HepG2 (cell line): ENCODE measurements at regions not wholly inside any gene's neighbourhood (a gene's known extent, or its start where the extent isn't known, plus 50 kb on each side); places are given as distances from the start of the nearest gene placed in this dataset.

Experiments
- ATAC-seq: fragments of 200-7000 bp; cut with Tn5 transposase; 3 replicates; pipeline ENCODE4 v1.9.1; 2020; ENCODE audit warnings: mild to moderate bottlenecking, moderate library complexity
- BruUV-seq: library from RNA; stranded (reverse); fragments of 400-500 nt; replicated peaks from 2 replicates; lab custom pipeline; 2021; lab: Mats Ljungman, UMichigan
- CTCF ChIA-PET: fragments of 300-600 bp; formaldehyde crosslinking; extraction: SDS; loops from one replicate; lab custom pipeline; 2021; ENCODE audit warnings: low total read pairs, inconsistent platforms, low intra/inter-chr PET ratio; lab: Yijun Ruan, JAX
- POLR2A ChIA-PET: fragments of 350-600 bp; sonication (Branson Sonifier 250); formaldehyde crosslinking; loops from one replicate; lab custom pipeline; 2020; ENCODE audit warnings: antibody characterized with exemption, inconsistent platforms; lab: Yijun Ruan, JAX
- DNase-seq: peaks from one replicate; pipeline ENCODE4 v3.0.0-alpha.2; 2015; ENCODE audit warnings: low spot score
- FAIRE-seq: peaks from 3 replicates; lab custom pipeline; 2011; peaks lifted over from hg19 to GRCh38; lab: Jason Lieb, UNC
- H2AFZ ChIP-seq: one replicate; pipeline ENCODE4 v1.6.1; 2011; ENCODE audit warnings: low read length, inconsistent platforms
- H3K27ac ChIP-seq: fragments of 300-600 bp; 3 replicates; pipeline ENCODE4 v1.8.0; 2011; ENCODE audit warnings: mixed run types, mild to moderate bottlenecking, mixed read lengths, low read length, inconsistent platforms; ENCODE audit not compliant: insufficient read depth; ENCODE audit errors: extremely low read length
- H3K27me3 ChIP-seq, 2 experiments: fragments of 200-600 bp in 1 of 2; 2 replicates in 1 of 2; 3 replicates in 1 of 2; pipeline versions ENCODE4 v1.6.0 to v1.8.0; 2011; ENCODE audit warnings: low read length in 2 of 2, mild to moderate bottlenecking in 2 of 2, moderate library complexity in 2 of 2, inconsistent platforms in 1 of 2; ENCODE audit not compliant: insufficient read depth in 2 of 2, control insufficient read depth in 1 of 2
- H3K36me3 ChIP-seq, 2 experiments: fragments of 200-600 bp in 1 of 2; replicated peaks in 1 of 2; 2 replicates in 1 of 2; 3 replicates in 1 of 2; pipeline versions ENCODE4 v1.5.1 to v1.8.0; 2011; ENCODE audit warnings: low read length in 2 of 2, inconsistent platforms in 1 of 2; ENCODE audit not compliant: insufficient read depth in 2 of 2, control insufficient read depth in 1 of 2
- H3K4me1 ChIP-seq: 2 replicates; pipeline ENCODE4 v1.5.1; 2012; ENCODE audit warnings: low read length, inconsistent platforms; ENCODE audit not compliant: insufficient read depth
- H3K4me2 ChIP-seq: 2 replicates; pipeline ENCODE4 v1.6.0; 2011; ENCODE audit warnings: low read depth, low read length, inconsistent platforms
- H3K4me3 ChIP-seq, 3 experiments: fragments of 200-600 bp in 1 of 3; sonication (generic), shearing (Covaris generic) in 1 of 3; replicated peaks in 1 of 3; 2 replicates each; pipeline ENCODE4 v1.5.1; 2011 to 2016; ENCODE audit warnings: low read length in 3 of 3, inconsistent platforms in 2 of 3, low read depth in 2 of 3, mild to moderate bottlenecking in 2 of 3, control low read depth in 1 of 3, mixed read lengths in 1 of 3; ENCODE audit not compliant: insufficient read depth in 1 of 3
- H3K79me2 ChIP-seq: one replicate; pipeline ENCODE4 v1.6.1; 2011; ENCODE audit warnings: low read length, inconsistent platforms; ENCODE audit not compliant: insufficient read depth
- H3K9ac ChIP-seq: 2 replicates; pipeline ENCODE4 v1.6.0; 2011; ENCODE audit warnings: mild to moderate bottlenecking, low read depth, low read length, inconsistent platforms; ENCODE audit not compliant: insufficient read depth
- H3K9me3 ChIP-seq: 2 replicates; pipeline ENCODE4 v1.5.1; 2012; ENCODE audit warnings: mild to moderate bottlenecking, low read length
- H4K20me1 ChIP-seq: 2 replicates; pipeline ENCODE4 v1.6.0; 2011; ENCODE audit warnings: inconsistent platforms, mild to moderate bottlenecking, low read length, moderate library complexity; ENCODE audit not compliant: insufficient read depth
- HOXA7 ChIP-seq: sonication (generic); formaldehyde crosslinking; IDR thresholded peaks from 2 replicates; pipeline ENCODE4 v1.8.1; 2022; ENCODE audit warnings: mild to moderate bottlenecking, missing genetic modification reagents, moderate library complexity
- NFE2L1 ChIP-seq: sonication (generic); formaldehyde crosslinking; IDR thresholded peaks from 2 replicates; pipeline ENCODE4 v1.4.0; 2020; ENCODE audit warnings: missing genetic modification reagents, mild to moderate bottlenecking, borderline replicate concordance
- RBAK ChIP-seq: sonication (generic); formaldehyde crosslinking; IDR thresholded peaks from 2 replicates; pipeline ENCODE4 v1.5.1; 2020; ENCODE audit warnings: mild to moderate bottlenecking, missing genetic modification reagents
- SOX13 ChIP-seq, 3 experiments: fragments of 450-650 bp in 1 of 3; sonication (generic) in 1 of 3; formaldehyde crosslinking in 1 of 3; IDR thresholded peaks in 2 of 3; conservative IDR thresholded peaks in 1 of 3; 2 replicates each; pipeline versions ENCODE4 v1.5.0 to v1.6.1; 2016 to 2020; ENCODE audit warnings: antibody characterized with exemption in 1 of 3, mild to moderate bottlenecking in 1 of 3, missing compliant biosample characterization in 1 of 3, missing genetic modification reagents in 1 of 3, moderate library complexity in 1 of 3
- SOX5 ChIP-seq: IDR thresholded peaks from 2 replicates; pipeline ENCODE4 v1.6.1; 2016; ENCODE audit warnings: borderline replicate concordance
- SOX6 ChIP-seq, 2 experiments: fragments of 450-650 bp in 1 of 2; sonication (generic) in 1 of 2; formaldehyde crosslinking in 1 of 2; IDR thresholded peaks; 2 replicates each; pipeline versions ENCODE4 v1.4.0 to v1.6.1; 2017 to 2020; ENCODE audit warnings: antibody characterized with exemption in 1 of 2, mild to moderate bottlenecking in 1 of 2, missing genetic modification reagents in 1 of 2
- ZBTB1 ChIP-seq: sonication (generic); formaldehyde crosslinking; IDR thresholded peaks from 2 replicates; pipeline ENCODE4 v1.4.0; 2020; ENCODE audit warnings: missing genetic modification reagents, borderline replicate concordance
- ZBTB3 ChIP-seq: sonication (generic); formaldehyde crosslinking; IDR thresholded peaks from 2 replicates; pipeline ENCODE4 v1.4.0; 2020; ENCODE audit warnings: low read depth, mild to moderate bottlenecking, moderate library complexity, missing genetic modification reagents, borderline replicate concordance
- ZMYM4 ChIP-seq: sonication (generic); formaldehyde crosslinking; IDR thresholded peaks from 2 replicates; pipeline ENCODE4 v1.8.1; 2023; ENCODE audit warnings: mild to moderate bottlenecking, missing genetic modification reagents
- ZNF33B ChIP-seq: sonication (generic); formaldehyde crosslinking; IDR thresholded peaks from 2 replicates; pipeline ENCODE4 v1.5.1; 2020; ENCODE audit warnings: mild to moderate bottlenecking, missing genetic modification reagents
- WGBS: methylation state at CpG from one replicate; pipeline ENCODE4 v1.1.6; 2017; ENCODE audit warnings: low lambda C conversion rate; 5-methylcytosine and 5-hydroxymethylcytosine counted together
- in situ Hi-C: cut with HindIII; loops from 2 replicates; pipeline ENCODE4 v1.10.0; 2017; ENCODE audit warnings: low pct_unique_long_range_greater_than_20kb; ENCODE audit not compliant: extremely low pct_ligation_motif_present
- intact Hi-C: fragments of 100-400 bp; cut with micrococcal nuclease; formaldehyde crosslinking; loops from one replicate; pipeline ENCODE4 v1.10.0; 2022; ENCODE audit not compliant: unreplicated experiment
- TF ChIP-seq, protein P1 (sequence below): sonication (generic); formaldehyde crosslinking; IDR thresholded peaks from 2 replicates; pipeline ENCODE4 v1.4.0; 2020; ENCODE audit warnings: mild to moderate bottlenecking, missing genetic modification reagents
- TF ChIP-seq, protein P2 (sequence below): sonication (generic); formaldehyde crosslinking; IDR thresholded peaks from 2 replicates; pipeline ENCODE4 v1.5.1; 2020; ENCODE audit warnings: mild to moderate bottlenecking, missing genetic modification reagents, moderate library complexity
- TF ChIP-seq, protein P3 (sequence below): sonication (generic); formaldehyde crosslinking; IDR thresholded peaks from 2 replicates; pipeline ENCODE4 v1.4.0; 2020; ENCODE audit warnings: missing genetic modification reagents
- TF ChIP-seq, protein P4 (sequence below): sonication (generic); formaldehyde crosslinking; IDR thresholded peaks from 2 replicates; pipeline ENCODE4 v1.5.1; 2020; ENCODE audit warnings: missing genetic modification reagents, mild to moderate bottlenecking, borderline replicate concordance

DNA sequence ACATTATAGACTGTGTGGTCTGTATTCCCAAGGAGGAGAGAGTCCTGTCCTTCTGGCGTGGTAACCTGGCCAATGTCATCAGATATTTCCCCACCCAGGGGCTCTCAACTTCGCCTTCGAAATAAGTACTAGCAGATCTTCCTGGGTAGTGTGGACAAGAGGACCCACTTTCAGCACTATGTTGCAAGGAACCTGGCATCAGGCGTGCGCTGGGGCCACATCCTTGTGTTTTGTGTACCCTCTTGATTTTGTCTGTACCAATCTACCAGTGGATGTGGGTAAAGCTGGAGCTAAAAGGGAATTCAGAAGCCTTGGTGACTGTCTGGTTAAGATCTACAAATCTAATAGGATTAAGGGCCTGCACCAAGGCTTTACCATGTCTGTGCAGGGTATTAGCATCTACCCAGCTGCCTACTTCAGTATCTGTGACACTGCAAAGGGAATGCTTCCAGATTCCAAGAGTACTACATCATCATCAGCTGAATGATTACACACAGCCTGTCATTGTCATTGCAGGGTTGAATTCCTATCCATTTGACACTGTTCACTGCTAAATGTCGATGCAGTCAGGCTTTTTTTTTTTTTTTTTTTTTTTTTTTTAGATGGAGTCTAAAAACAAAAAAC lies 148.0 kb downstream of the PRR20E start (continued):
- TF ChIP-seq ZNF33B (CRISPR knock-in tag) (no peak), SOX6 (IDR thresholded peaks at IDR 0.05) (no peak), SOX6 (CRISPR knock-in tag; IDR thresholded peaks at IDR 0.05) (no peak), ZBTB3 (CRISPR knock-in tag) (no peak), SOX5 (CRISPR knock-in tag) (no peak), ZMYM4 (CRISPR knock-in tag) (no peak), ZBTB1 (CRISPR knock-in tag) (no peak)
- TF ChIP-seq, protein P1, sequence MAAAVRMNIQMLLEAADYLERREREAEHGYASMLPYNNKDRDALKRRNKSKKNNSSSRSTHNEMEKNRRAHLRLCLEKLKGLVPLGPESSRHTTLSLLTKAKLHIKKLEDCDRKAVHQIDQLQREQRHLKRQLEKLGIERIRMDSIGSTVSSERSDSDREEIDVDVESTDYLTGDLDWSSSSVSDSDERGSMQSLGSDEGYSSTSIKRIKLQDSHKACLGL = no peak

DNA sequence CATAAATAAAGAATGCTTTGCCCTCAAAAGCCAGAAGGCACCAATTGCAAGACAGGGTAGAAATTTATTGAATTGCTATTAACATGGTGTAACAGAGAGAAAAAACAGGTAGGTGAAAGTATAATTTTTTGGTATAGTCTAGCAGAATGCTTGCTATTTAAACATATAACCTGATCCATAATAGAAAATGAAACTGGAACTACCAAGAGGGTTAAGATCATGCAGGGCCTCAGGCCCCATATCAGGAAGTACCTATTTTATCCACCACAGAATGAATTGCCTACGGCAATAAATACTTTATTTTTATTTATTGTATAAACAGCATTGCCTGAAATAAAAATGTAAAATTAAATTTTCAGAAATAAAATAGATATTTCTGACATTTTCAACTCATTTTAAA lies 159.5 kb downstream of the PRR20E start:
- DNase-seq = no peak
- H3K27ac ChIP-seq = no peak overlapping the region
- no peaks in the 10 kb centered on the region for H3K27me3 ChIP-seq
- no peak for FAIRE-seq
- no peaks in the 10 kb centered on the region for H3K9me3 ChIP-seq
- H2AFZ ChIP-seq = no peak overlapping the region
- ChIA-PET POLR2A (no interaction called here), CTCF (no interaction called here)
- no peaks in the 10 kb centered on the region for H3K4me1 ChIP-seq
- H3K4me2 ChIP-seq = no peak overlapping the region
- no peaks in the 10 kb centered on the region for H3K36me3 ChIP-seq
- H3K79me2 ChIP-seq = no peaks in the 10 kb centered on the region
- no TSS peak for BruUV-seq
- H3K4me3 ChIP-seq = no peak overlapping the region
- 0% methylated on average over 1 of the region's 1 CpG for WGBS
- no peak overlapping the region for H3K9ac ChIP-seq
- no peak for ATAC-seq
- in situ Hi-C loops (no loop called here), intact Hi-C loops (no loop called here)
- H4K20me1 ChIP-seq = no peaks in the 10 kb centered on the region
- no peak for TF ChIP-seq NFE2L1 (CRISPR knock-in tag)
- no peak for TF ChIP-seq HOXA7 (CRISPR knock-in tag)
- TF ChIP-seq, protein P2, sequence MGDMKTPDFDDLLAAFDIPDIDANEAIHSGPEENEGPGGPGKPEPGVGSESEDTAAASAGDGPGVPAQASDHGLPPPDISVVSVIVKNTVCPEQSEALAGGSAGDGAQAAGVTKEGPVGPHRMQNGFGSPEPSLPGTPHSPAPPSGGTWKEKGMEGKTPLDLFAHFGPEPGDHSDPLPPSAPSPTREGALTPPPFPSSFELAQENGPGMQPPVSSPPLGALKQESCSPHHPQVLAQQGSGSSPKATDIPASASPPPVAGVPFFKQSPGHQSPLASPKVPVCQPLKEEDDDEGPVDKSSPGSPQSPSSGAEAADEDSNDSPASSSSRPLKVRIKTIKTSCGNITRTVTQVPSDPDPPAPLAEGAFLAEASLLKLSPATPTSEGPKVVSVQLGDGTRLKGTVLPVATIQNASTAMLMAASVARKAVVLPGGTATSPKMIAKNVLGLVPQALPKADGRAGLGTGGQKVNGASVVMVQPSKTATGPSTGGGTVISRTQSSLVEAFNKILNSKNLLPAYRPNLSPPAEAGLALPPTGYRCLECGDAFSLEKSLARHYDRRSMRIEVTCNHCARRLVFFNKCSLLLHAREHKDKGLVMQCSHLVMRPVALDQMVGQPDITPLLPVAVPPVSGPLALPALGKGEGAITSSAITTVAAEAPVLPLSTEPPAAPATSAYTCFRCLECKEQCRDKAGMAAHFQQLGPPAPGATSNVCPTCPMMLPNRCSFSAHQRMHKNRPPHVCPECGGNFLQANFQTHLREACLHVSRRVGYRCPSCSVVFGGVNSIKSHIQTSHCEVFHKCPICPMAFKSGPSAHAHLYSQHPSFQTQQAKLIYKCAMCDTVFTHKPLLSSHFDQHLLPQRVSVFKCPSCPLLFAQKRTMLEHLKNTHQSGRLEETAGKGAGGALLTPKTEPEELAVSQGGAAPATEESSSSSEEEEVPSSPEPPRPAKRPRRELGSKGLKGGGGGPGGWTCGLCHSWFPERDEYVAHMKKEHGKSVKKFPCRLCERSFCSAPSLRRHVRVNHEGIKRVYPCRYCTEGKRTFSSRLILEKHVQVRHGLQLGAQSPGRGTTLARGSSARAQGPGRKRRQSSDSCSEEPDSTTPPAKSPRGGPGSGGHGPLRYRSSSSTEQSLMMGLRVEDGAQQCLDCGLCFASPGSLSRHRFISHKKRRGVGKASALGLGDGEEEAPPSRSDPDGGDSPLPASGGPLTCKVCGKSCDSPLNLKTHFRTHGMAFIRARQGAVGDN (CRISPR knock-in tag) = no peak
- TF ChIP-seq, protein P3, sequence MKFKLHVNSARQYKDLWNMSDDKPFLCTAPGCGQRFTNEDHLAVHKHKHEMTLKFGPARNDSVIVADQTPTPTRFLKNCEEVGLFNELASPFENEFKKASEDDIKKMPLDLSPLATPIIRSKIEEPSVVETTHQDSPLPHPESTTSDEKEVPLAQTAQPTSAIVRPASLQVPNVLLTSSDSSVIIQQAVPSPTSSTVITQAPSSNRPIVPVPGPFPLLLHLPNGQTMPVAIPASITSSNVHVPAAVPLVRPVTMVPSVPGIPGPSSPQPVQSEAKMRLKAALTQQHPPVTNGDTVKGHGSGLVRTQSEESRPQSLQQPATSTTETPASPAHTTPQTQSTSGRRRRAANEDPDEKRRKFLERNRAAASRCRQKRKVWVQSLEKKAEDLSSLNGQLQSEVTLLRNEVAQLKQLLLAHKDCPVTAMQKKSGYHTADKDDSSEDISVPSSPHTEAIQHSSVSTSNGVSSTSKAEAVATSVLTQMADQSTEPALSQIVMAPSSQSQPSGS (CRISPR knock-in tag) = no peak
- no peak for TF ChIP-seq SOX13 (IDR thresholded peaks at IDR 0.05)
- no peak for TF ChIP-seq SOX13 (CRISPR knock-in tag; conservative IDR thresholded peaks at IDR 0.05 in 1 of 2, IDR thresholded peaks at IDR 0.05 in 1 of 2)
- no peak for TF ChIP-seq RBAK (CRISPR knock-in tag)
- TF ChIP-seq, protein P4, sequence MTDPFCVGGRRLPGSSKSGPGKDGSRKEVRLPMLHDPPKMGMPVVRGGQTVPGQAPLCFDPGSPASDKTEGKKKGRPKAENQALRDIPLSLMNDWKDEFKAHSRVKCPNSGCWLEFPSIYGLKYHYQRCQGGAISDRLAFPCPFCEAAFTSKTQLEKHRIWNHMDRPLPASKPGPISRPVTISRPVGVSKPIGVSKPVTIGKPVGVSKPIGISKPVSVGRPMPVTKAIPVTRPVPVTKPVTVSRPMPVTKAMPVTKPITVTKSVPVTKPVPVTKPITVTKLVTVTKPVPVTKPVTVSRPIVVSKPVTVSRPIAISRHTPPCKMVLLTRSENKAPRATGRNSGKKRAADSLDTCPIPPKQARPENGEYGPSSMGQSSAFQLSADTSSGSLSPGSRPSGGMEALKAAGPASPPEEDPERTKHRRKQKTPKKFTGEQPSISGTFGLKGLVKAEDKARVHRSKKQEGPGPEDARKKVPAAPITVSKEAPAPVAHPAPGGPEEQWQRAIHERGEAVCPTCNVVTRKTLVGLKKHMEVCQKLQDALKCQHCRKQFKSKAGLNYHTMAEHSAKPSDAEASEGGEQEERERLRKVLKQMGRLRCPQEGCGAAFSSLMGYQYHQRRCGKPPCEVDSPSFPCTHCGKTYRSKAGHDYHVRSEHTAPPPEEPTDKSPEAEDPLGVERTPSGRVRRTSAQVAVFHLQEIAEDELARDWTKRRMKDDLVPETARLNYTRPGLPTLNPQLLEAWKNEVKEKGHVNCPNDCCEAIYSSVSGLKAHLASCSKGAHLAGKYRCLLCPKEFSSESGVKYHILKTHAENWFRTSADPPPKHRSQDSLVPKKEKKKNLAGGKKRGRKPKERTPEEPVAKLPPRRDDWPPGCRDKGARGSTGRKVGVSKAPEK (CRISPR knock-in tag) = no peak
